Lung (tissue), 11 donors: ENCODE measurements at regions not wholly inside any gene's neighbourhood (a gene's known extent, or its start where the extent isn't known, plus 50 kb on each side); places are given as distances from the start of the nearest gene placed in this dataset.

Source experiments
- ATAC-seq: fragments of 200-7000 bp; cut with Tn5 transposase; one replicate; pipeline ENCODE4 v1.9.1; 2020; ENCODE audit warnings: moderate number of reproducible peaks; ENCODE audit not compliant: insufficient read depth, low FRiP score
- DNase-seq, 3 donors: peaks; one replicate each; pipeline ENCODE4 v3.0.0-alpha.2; 2013 to 2017
- H3K27ac ChIP-seq, 2 donors: one replicate each; pipeline ENCODE4 v1.5.1; 2013; ENCODE audit warnings: mild to moderate bottlenecking in 2 of 2, moderate library complexity in 2 of 2, control low read depth in 1 of 2, inconsistent platforms in 1 of 2, low read depth in 1 of 2, low read length in 1 of 2
- H3K27me3 ChIP-seq, 3 donors: one replicate each; pipeline ENCODE4 v1.5.1; 2013; ENCODE audit warnings: low read length in 2 of 3; ENCODE audit not compliant: control insufficient read depth in 3 of 3, insufficient read depth in 3 of 3
- H3K36me3 ChIP-seq, 4 donors: one replicate each; pipeline ENCODE4 v1.5.1; 2013; ENCODE audit warnings: low read length in 4 of 4, mild to moderate bottlenecking in 1 of 4, moderate library complexity in 1 of 4; ENCODE audit not compliant: control insufficient read depth in 4 of 4, insufficient read depth in 4 of 4
- H3K4me1 ChIP-seq, 5 donors: one replicate each; pipeline ENCODE4 v1.5.1; 2013; ENCODE audit warnings: low read length in 5 of 5, mild to moderate bottlenecking in 2 of 5, moderate library complexity in 1 of 5; ENCODE audit not compliant: control insufficient read depth in 5 of 5, insufficient read depth in 5 of 5
- H3K4me3 ChIP-seq: one replicate; pipeline ENCODE4 v1.5.1; 2013; ENCODE audit warnings: mild to moderate bottlenecking, control low read depth, moderate library complexity
- H3K9ac ChIP-seq, 2 donors: one replicate each; pipeline ENCODE4 v1.5.1; 2013; ENCODE audit warnings: low read length in 2 of 2, control low read depth in 1 of 2; ENCODE audit not compliant: insufficient read depth in 1 of 2
- H3K9me3 ChIP-seq, 4 donors: one replicate each; pipeline ENCODE4 v1.5.1; 2013; ENCODE audit warnings: low read length in 3 of 4, mild to moderate bottlenecking in 1 of 4, moderate library complexity in 1 of 4; ENCODE audit not compliant: control insufficient read depth in 4 of 4, insufficient read depth in 3 of 4
- WGBS, 2 donors: extraction: QIAGEN DNeasy Blood & Tissue Kit; methylation state at CpG; one replicate each; pipeline ENCODE4 v1.1.7; 2013; 5-methylcytosine and 5-hydroxymethylcytosine counted together
- TF ChIP-seq, protein P1 (sequence below): IDR thresholded peaks from 2 replicates; pipeline ENCODE4 v1.5.1; 2012; ENCODE audit warnings: mild to moderate bottlenecking; ENCODE audit errors: control extremely low read depth, extremely low read depth
- donor health status: control.
- donor health status: control.
- donor health status: Bipolar disorder and iron deficiency.
- donor health status: healthy.
- donor health status: DM: yes; HTN: yes; CAD: no.

DNA sequence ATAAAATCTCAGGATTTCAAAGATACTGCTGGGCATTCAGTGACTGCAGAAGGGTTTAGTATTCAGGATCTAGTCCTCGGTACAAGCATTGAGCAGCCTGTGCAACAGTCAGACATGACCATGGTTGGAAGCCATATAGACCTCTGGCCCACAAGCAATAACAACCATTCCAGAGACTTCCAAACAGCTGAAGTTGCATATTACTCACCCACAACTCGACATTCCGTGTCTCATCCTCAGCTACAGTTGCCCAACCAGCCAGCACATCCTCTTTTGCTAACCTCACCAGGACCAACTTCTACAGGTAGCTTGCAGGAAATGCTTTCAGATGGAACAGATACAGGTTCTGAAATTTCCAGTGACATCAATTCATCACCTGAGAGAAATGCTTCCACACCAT is 156.8 kb downstream of the C11orf91 start:
- no peaks in the 10 kb centered on the region for H3K4me1 ChIP-seq
- H3K27me3 ChIP-seq: no peaks in the 10 kb centered on the region
- H3K36me3 ChIP-seq: no peaks in the 10 kb centered on the region
- TF ChIP-seq, protein P1, sequence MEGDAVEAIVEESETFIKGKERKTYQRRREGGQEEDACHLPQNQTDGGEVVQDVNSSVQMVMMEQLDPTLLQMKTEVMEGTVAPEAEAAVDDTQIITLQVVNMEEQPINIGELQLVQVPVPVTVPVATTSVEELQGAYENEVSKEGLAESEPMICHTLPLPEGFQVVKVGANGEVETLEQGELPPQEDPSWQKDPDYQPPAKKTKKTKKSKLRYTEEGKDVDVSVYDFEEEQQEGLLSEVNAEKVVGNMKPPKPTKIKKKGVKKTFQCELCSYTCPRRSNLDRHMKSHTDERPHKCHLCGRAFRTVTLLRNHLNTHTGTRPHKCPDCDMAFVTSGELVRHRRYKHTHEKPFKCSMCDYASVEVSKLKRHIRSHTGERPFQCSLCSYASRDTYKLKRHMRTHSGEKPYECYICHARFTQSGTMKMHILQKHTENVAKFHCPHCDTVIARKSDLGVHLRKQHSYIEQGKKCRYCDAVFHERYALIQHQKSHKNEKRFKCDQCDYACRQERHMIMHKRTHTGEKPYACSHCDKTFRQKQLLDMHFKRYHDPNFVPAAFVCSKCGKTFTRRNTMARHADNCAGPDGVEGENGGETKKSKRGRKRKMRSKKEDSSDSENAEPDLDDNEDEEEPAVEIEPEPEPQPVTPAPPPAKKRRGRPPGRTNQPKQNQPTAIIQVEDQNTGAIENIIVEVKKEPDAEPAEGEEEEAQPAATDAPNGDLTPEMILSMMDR: no peak
- no peak overlapping the region for H3K4me3 ChIP-seq
- 63 to 77% methylated on average over 3 of the region's 3 CpGs for WGBS, 2 donors
- ATAC-seq: no peak
- no peaks in the 10 kb centered on the region for H3K9me3 ChIP-seq
- no peak overlapping the region for H3K27ac ChIP-seq
- no peak overlapping the region for H3K9ac ChIP-seq
- DNase-seq: no peak

DNA sequence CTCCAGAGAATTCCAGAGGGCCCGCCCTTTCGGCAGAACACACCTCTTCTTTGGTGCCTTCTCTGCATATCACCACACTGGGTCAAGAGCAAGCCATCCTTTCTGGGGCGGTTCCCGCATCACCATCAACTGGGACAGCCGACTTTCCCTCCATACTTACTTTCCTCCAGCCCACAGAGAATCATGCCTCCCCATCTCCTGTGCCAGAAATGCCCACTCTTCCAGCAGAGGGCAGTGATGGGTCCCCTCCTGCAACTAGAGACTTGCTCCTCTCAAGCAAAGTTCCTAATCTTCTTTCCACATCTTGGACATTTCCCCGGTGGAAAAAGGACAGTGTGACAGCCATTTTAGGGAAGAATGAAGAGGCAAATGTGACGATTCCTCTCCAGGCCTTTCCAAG is 157.7 kb downstream of the C11orf91 start:
- no peak overlapping the region for H3K4me3 ChIP-seq
- TF ChIP-seq, protein P1: peak; percentile 42
- H3K4me1 ChIP-seq: no peaks in the 10 kb centered on the region
- peak; percentile 46 to 54 (median 50) for DNase-seq
- WGBS, 2 donors: 51 to 58% methylated on average over 7 of the region's 7 CpGs
- H3K9me3 ChIP-seq: no peaks in the 10 kb centered on the region
- ATAC-seq: peak; percentile 69
- no peaks in the 10 kb centered on the region for H3K27me3 ChIP-seq
- H3K36me3 ChIP-seq: no peaks in the 10 kb centered on the region
- no peak overlapping the region for H3K27ac ChIP-seq
- H3K9ac ChIP-seq: no peak overlapping the region

DNA sequence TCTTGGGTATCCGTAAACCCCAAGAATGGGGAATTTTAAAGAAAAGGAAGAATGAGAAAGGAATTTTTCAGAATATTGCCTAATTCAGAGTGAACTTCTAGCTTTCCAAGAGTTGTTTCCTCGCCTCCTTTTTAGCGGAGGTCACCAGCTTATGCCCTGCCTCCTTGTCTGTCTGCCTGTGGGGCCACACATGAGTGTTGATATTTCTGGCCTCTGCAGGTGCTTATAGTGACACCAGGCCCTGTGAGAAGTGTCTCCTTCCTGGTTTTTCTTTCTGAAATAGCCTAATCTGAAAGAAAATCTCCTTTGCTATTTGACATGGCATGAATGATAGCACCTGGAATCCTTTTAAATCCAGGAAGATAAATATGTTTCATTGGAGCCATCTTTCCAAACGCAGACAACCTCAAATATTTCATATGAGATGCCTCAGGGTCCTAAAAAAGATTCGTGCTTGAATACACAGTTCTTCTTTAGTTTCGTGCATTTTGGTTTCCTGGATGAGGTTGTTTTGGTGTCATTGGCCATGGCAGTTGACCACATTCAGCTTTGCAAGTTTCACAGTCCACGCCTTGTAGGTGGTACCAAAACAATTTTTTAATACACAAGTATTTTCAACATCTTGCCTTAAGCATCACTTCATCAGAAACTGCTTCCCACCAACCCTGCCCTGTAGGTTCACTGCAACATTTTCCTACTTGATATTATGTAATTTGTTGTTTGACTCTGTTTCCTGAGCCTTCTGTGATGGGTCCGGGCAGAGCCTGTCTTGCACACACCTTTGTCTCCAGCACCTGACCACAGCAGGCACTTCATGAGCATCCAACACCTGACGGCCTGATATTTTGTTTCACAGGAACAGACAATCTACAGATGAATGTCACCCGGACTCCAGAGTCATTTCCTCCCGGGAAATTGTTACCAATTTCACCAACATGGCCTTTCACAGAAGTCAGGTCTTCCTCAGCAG is 159.4 kb downstream of the C11orf91 start:
- DNase-seq: no peak
- Histone ChIP-seq H3K36me3 (no peaks in the 10 kb centered on the region), H3K9me3 (no peaks in the 10 kb centered on the region), H3K9ac (no peak overlapping the region), H3K27ac (no peak overlapping the region), H3K27me3 (no peaks in the 10 kb centered on the region), H3K4me3 (no peak overlapping the region), H3K4me1 (no peaks in the 10 kb centered on the region)
- WGBS, 2 donors: 62 to 74% methylated on average over 11 of the region's 11 CpGs
- TF ChIP-seq, protein P1: no peak
- no peak for ATAC-seq
